ENCODE measurements at regions not wholly inside any gene's neighbourhood (a gene's known extent, or its start where the extent isn't known, plus 50 kb on each side); places are given as distances from the start of the nearest gene placed in this dataset.
A peak's percentile ranks its signal among the peaks of the same experiment; 100 is the strongest.

- RAD21 ChIA-PET (ENCODE audit: low non-redundant PET in 1 of 2, low total read pairs in 2 of 2, uncharacterized antibody in 2 of 2, unreplicated experiment in 2 of 2), result no interaction called here
- CTCF ChIA-PET, result interaction anchor here (1.0 to 1.7 kb wide), 2 partner anchors 10 to 11 kb away, joined by 4 to 5 read pairs; no protein-coding TSS in a partner anchor
Measured at GRCh38 chr15:94168250-94168649, 63.1 kb upstream of the MCTP2 start.

DNA sequence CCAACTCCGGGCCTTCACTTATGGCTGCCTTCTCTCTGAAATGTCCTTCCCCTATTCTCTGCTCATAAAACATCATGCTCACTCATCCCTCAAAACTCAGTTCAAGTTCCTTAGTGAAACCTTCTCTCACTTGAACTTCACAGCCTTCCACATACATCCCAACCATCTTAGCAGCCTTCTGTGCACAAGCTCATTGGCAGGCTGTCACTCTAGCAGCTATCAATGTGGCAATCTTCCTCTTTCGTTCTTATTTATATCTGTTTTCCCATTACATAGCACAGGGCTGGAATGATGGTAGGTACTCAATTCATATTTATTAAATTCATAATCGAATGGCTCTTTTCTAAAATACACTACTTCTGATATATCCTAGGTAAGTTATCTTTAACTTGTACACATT, 66.4 kb upstream of the MCTP2 start:
- DNase-seq (ENCODE audit: low read depth, low spot score), result no peak
- no peak for TF ChIP-seq ZNF274 (IDR thresholded peaks at IDR 0.05; ENCODE audit: low read depth, low read length)
- no peak for TF ChIP-seq POLR2AphosphoS5 (IDR thresholded peaks at IDR 0.05; ENCODE audit: low read depth, low read length)
- no peak for TF ChIP-seq FOSL1 (IDR thresholded peaks at IDR 0.05; ENCODE audit: low read depth)
- TF ChIP-seq YY1 (IDR thresholded peaks at IDR 0.05; ENCODE audit: extremely low read depth, insufficient replicate concordance, low read depth, low read length), result no peak
- TF ChIP-seq, protein P1, sequence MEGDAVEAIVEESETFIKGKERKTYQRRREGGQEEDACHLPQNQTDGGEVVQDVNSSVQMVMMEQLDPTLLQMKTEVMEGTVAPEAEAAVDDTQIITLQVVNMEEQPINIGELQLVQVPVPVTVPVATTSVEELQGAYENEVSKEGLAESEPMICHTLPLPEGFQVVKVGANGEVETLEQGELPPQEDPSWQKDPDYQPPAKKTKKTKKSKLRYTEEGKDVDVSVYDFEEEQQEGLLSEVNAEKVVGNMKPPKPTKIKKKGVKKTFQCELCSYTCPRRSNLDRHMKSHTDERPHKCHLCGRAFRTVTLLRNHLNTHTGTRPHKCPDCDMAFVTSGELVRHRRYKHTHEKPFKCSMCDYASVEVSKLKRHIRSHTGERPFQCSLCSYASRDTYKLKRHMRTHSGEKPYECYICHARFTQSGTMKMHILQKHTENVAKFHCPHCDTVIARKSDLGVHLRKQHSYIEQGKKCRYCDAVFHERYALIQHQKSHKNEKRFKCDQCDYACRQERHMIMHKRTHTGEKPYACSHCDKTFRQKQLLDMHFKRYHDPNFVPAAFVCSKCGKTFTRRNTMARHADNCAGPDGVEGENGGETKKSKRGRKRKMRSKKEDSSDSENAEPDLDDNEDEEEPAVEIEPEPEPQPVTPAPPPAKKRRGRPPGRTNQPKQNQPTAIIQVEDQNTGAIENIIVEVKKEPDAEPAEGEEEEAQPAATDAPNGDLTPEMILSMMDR (IDR thresholded peaks at IDR 0.05 in 2 of 3, conservative IDR thresholded peaks at IDR 0.05 in 1 of 3; ENCODE audit: borderline replicate concordance in 1 of 3, insufficient read depth in 1 of 3, low read depth in 2 of 3, low read length in 2 of 3), result no peak
- Histone ChIP-seq H3K27ac (ENCODE audit: low read depth, low read length) (no peak overlapping the region), H3K9me2 (ENCODE audit: insufficient read depth) (no peaks in the 10 kb centered on the region), H3K27me3 (ENCODE audit: insufficient read depth, low read length) (no peaks in the 10 kb centered on the region), H2AFZ (ENCODE audit: low read depth, low read length, poor library complexity, severe bottlenecking) (no peak overlapping the region), H3K4me2 (ENCODE audit: low read length) (no peak overlapping the region), H4K20me1 (ENCODE audit: insufficient read depth) (no peaks in the 10 kb centered on the region), H3K9me3 (ENCODE audit: control insufficient read depth in 1 of 2, insufficient read depth in 1 of 2, low read depth in 1 of 2, low read length in 2 of 2) (no peaks in the 10 kb centered on the region), H3K79me2 (ENCODE audit: insufficient read depth, low read length) (no peaks in the 10 kb centered on the region), H3K4me3 (replicated peaks in 1 of 2; ENCODE audit: low read depth in 1 of 2, low read length in 2 of 2) (no peak overlapping the region), H3K36me3 (ENCODE audit: control insufficient read depth in 1 of 2, insufficient read depth in 2 of 2, low read length in 2 of 2) (no peaks in the 10 kb centered on the region), H3K9ac (ENCODE audit: low read length) (no peak overlapping the region), H3K4me1 (ENCODE audit: control insufficient read depth in 1 of 2, insufficient read depth in 2 of 2, low read length in 2 of 2) (no peaks in the 10 kb centered on the region)
- ChIA-PET CTCF (interaction anchor here (1.1 to 3.3 kb wide), 4 partner anchors 11 to 247 kb away, joined by 3 to 60 read pairs (median 4); no protein-coding TSS in a partner anchor), POLR2A (no interaction called here), RAD21 (ENCODE audit: low non-redundant PET in 1 of 2, low total read pairs in 2 of 2, uncharacterized antibody in 2 of 2, unreplicated experiment in 2 of 2) (interaction anchor here in 1 of 2 experiments (2.0 kb wide), 1 partner anchor 159 kb away, joined by 12 read pairs; no protein-coding TSS in a partner anchor)
- intact Hi-C loops (cut with micrococcal nuclease), result loop anchor here (1.0 to 10.0 kb wide), 2 partner anchors 159 to 410 kb away; no protein-coding TSS in a partner anchor
- ATAC-seq, result no peak
- no TSS peak for BruUV-seq (replicated peaks)

More at GRCh38 chr15:94168250-94168649, 63.1 kb upstream of the MCTP2 start:
- Histone ChIP-seq H3K9ac (ENCODE audit: low read length) (no peak overlapping the region), H3K4me3 (replicated peaks in 1 of 2; ENCODE audit: low read depth in 1 of 2, low read length in 2 of 2) (no peak overlapping the region), H4K20me1 (ENCODE audit: insufficient read depth) (no peaks in the 10 kb centered on the region), H3K27ac (ENCODE audit: low read depth, low read length) (no peak overlapping the region), H3K4me2 (ENCODE audit: low read length) (no peak overlapping the region), H3K9me3 (ENCODE audit: control insufficient read depth in 1 of 2, insufficient read depth in 1 of 2, low read depth in 1 of 2, low read length in 2 of 2) (no peaks in the 10 kb centered on the region), H3K27me3 (ENCODE audit: insufficient read depth, low read length) (no peaks in the 10 kb centered on the region), H3K79me2 (ENCODE audit: insufficient read depth, low read length) (no peaks in the 10 kb centered on the region), H3K36me3 (ENCODE audit: control insufficient read depth in 1 of 2, insufficient read depth in 2 of 2, low read length in 2 of 2) (no peaks in the 10 kb centered on the region), H3K4me1 (ENCODE audit: control insufficient read depth in 1 of 2, insufficient read depth in 2 of 2, low read length in 2 of 2) (no peaks in the 10 kb centered on the region), H3K9me2 (ENCODE audit: insufficient read depth) (no peaks in the 10 kb centered on the region), H2AFZ (ENCODE audit: low read depth, low read length, poor library complexity, severe bottlenecking) (no peak overlapping the region)
- TF ChIP-seq, protein P1 (IDR thresholded peaks at IDR 0.05 in 2 of 3, conservative IDR thresholded peaks at IDR 0.05 in 1 of 3; ENCODE audit: borderline replicate concordance in 1 of 3, insufficient read depth in 1 of 3, low read depth in 2 of 3, low read length in 2 of 3), result peak; percentile 26 to 90 (median 73); a peak in 5 of 6 replicates
- TF ChIP-seq EGR1 (IDR thresholded peaks at IDR 0.05; ENCODE audit: low read depth) (no peak), JUND (IDR thresholded peaks at IDR 0.05) (no peak), ZFX (IDR thresholded peaks at IDR 0.05) (no peak), FOSL1 (IDR thresholded peaks at IDR 0.05; ENCODE audit: low read depth) (no peak), RAD21 (IDR thresholded peaks at IDR 0.05; ENCODE audit: low read depth) (0 out of 2 replicates have a peak, but pooled peaks have one; percentile 22), ZNF274 (IDR thresholded peaks at IDR 0.05; ENCODE audit: low read depth, low read length) (no peak)
- POLR2A ChIA-PET, result no interaction called here
- ATAC-seq (peak; percentile 84), DNase-seq (ENCODE audit: low read depth, low spot score) (peak; percentile 23)
- no TSS peak for BruUV-seq (replicated peaks)
- intact Hi-C loops (cut with micrococcal nuclease), result loop anchor here (10.0 kb wide), 1 partner anchor 407 kb away; no protein-coding TSS in a partner anchor
